ENCODE measurements at regions not wholly inside any gene's neighbourhood (a gene's known extent, or its start where the extent isn't known, plus 50 kb on each side); places are given as distances from the start of the nearest gene placed in this dataset.

DNA sequence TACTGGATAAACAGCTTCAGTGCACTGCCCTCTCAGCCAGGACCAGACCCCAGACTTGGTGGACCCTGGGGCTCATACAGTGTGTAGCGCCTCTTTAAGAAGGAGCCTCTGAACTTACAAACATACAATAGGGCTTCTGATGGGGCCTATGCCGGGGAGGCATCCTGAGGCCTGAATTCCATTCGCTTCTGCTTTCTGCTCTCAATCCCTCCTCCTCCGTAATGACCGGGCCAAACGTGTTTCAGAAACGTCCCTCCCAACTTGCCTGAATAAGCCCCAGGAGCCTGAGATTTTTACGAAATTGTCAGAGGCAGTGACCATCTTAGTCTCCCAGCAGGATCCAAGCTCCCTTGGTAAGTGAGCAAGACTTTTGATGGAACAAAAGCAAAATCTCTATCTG is 128.1 kb upstream of the BOD1 start:
- DNase-seq = no peak

DNA sequence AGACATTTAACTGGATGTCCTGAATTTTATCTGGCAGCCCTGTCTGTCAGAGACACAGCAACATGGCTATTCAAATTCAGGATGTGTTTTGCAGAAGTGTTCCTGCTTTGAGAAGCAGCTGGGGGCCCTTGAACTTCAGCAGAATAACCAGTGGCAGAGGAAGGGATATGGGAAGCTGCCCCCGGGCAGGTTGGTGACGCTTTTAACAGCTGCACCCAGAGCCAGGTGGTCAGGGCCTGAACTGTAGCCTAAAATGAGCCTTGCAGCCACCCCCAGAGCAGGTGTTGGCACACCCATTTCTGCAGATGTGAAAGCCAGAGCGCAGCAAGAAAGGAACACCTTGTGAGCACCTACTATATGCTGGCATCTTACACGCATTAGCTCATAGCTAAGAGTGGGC is 128.7 kb upstream of the BOD1 start:
- DNase-seq = no peak

DNA sequence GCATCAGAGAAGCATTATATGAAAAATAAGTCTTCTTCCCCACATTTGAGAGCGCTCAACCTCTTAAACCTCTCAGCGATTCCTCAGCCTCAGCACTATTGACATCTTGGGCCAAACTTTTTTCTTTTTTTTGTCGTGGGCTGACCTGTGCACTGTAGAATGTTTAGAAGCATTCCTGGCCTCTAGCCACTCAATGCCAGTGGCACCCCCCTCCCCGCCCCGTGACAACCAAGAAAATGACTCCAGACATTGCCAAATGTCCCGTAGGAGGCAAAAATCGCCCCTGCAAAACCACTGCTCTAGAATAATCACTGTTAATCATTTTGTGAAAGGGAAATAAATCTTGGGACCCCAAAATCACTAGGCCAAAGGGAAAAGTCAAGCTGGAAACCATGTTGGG is 129.1 kb upstream of the BOD1 start:
- DNase-seq = no peak

DNA sequence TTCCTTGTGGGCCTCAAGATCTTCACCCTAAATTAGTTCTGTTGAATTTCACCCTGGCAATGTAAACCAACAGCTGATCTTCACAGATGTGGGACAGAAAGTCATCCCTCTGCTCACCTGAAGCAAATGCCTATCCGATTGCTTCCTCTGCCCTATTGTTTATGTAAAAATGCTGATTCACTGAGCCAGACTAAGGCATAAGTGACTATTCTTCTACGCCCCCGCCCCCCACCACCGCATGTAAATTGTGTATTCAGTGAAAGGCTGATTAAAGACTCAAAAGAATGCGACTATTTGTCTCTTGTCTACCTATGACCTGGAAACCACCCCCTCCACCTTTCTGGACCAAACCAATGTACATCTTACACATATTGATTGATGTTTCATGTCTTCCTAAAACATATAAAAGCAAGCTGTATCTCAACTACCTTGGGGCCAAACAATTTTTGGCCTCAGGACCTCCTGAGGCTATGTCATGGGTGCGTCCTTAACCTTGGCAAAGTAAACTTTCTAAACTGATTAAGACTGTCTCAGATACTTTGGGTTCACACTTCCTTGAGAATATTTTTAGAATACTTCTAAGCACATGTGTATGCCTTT is 129.7 kb upstream of the BOD1 start:
- DNase-seq = no peak

DNA sequence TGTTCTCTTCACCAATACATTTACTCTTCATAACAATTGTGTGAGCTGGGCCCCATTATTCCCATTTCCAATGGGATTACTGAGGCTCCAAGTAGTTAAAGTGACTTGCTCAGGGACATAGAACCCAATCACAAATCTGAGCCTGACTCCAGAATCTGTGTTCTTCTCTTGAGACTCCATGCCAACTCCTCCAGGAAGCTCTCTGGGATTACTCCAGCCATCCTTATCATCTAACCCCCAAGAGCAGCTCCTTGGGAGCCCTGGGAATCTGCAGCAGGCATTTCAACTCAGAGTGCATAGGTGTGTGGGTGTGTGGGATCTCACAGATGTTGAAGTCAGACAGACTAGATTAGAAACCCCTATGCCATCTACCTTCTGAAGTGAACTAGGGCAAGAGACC is 131.4 kb upstream of the BOD1 start:
- DNase-seq = no peak

DNA sequence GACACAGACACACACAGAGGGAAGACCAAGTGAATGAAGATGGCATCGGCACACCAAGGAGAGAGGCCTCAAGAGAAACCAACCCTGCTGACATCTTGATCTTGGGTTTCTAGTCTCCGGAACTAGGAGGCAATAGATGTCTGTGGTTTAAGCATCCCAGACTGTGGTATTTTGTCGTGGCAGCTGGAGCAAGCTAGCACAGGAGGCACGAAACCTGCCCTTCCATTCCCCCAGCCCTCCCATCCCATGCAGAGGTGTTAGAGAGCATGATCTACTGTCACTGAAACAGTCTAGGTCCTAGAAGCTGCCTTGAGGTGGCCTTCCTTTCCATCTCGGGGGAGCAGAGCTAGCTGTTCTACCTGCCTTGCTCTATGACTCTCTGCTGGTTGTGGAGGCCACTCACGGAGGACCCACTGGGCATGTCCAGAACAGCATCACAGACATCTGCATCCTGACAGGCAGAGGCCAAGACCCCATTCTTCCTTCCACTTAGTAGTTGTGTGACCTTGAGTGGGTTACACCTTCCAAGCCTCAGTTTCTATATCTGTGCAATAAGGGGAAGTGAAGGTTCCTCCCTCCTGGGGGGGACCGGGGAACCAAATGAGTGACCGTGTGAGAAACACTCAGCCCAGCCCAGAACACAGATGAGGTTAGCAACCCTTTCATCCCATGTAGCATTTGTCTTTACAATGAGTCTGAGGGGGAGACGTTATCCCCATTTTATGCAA is 134.3 kb upstream of the BOD1 start:
- DNase-seq = no peak

DNA sequence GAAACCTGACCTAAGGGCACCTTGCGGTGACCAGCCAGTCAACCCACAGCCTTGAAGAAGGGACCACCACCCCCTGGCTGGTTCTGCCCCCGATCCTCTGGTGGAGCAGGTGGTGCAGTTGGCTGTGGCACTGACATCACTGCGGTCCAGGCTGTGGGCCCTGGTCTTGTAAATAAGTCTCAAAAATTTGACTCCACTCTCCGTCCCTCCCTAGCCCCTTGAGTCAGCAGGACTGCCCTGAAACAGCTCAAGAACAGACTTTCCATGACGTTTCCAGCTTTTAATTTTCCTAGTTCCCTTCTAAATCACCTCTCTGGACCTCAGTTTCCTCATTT is 134.8 kb upstream of the BOD1 start:
- DNase-seq = no peak

DNA sequence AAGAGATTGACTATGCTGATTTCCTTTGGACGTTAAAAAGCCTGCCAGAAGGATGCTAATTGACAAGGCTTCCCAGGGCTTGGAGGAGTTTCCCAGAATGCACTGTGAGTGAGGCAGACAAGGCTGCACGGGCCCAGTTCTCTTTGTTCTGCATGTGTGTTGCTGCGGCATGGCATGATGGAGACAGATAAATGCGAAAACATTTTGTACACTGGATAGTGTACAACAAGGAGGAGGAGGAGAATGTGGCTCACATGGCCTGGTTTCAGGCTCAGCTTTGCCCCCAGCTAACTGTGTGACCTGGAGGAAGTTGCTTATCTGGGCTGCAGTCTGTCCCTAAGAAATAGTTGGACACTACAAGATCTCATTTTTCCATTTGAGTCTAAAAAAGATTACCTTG is 135.5 kb upstream of the CPEB4 start:
- no peak for DNase-seq

DNA sequence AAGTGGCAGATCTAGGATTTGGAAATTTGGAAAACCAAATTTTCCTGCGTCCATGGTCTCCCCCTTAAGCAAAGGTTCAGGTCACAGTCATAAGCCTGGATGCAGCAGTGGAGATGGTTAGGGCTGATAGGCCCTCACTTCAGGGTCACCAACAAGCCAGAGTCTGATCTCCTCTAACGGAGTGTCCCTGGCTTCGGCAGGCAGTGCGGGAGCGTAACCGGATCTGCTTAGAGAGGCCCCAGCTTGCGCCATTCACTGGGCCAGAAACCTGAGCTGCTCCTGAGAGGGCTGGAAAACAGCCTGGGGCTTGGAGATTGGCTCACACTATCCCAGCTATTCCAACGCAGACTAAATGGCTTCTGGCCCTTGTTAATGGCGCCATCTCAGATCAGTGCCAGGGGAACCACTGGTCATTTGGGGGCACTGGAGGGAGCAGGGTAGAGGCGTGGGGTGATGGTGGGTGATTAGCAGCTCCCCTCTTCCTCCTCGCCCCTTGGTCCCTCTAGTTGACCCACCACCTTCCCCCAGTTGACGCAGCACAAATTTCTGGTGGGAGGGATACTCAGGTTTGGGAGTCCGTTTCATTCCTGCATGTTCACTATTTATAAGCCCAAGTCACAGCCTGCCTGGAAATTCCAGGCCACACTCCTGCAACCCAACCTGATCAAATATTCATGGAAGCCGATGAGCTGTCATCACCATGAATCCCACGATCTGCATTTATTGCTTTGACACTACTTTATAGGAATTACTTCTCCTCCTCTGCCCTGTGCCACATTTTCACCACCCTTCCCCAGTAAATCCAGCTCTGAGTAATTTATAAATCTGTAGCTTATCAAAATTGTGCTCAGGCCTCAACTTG is 134.6 kb upstream of the CPEB4 start:
- no peak for DNase-seq

DNA sequence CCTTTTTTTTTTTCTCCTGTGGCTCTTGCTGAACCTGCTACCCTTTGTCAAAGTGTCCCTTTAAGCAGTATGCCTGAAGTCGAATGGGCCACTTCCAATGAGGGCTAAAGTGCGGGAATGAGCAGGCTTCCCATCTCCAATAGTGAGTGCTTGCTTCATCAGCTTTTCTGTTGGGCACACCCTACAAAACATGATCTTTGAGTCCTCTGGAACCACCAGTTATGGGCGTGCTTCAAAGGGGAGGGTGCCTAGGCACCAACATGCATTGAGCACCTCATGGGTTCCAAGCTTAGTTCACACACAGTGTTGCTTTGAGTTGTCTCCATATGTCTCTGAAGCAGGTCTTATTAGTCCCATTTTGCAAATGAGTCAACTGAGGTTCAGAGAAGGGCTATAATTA is 132.8 kb upstream of the CPEB4 start:
- no peak for DNase-seq

DNA sequence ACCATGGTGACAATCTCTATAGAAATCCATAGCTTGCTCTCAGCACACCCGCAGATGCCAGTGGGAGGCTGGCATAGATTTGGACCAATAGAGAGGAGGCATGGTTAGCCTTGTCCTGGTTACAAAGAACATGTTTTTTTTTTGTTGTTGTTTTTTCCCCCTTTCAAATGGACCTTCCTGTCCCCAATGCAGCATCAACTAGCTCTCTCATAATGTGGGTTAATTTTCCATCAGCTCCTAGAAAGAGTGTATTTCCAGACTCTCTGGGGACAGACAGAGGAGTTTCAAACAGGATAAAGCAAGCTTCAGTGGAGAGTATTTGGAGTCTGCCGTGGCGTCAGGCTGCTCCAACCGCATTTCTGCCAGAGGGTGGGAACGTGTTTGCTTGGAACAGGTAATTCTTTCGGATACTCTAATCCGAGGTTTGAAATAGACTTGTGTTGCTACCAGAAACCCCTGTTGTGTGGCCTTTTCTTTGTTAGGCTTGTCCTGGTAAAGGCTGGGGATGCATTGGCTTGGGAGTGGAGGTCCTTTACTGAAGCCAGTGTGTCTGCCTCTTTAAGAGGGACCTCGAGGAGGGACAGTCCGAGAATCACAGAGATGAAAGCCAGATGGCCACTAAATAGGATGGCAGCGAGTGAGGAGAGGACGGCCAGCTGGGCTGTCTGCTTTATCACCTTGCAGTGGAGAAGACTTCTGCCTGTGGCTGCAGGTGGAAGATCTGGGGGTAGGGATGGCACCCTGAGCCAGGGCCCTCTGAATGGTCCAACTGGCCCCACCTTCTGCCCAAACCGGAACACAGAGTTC is 130.5 kb upstream of the CPEB4 start:
- no peak for DNase-seq

DNA sequence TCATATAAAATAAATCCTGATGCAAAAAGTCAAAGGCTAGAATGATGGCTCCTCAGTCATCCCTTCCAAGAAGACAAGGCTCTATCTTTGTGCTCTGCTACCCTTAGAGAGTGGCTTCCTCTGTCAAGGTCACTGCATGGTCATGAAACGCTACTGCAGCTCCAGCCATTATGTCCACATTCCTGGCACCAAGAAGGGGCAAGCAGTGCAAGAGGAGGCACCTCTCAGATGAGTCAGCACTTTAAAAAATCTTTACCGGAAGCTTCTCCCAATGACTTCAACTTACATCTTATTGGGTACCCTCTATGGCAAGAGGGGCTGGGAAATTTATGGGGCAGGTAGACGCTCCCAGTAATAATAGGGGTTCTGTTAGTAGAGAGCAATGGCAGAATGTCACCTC is 129.5 kb upstream of the CPEB4 start:
- DNase-seq = no peak

DNA sequence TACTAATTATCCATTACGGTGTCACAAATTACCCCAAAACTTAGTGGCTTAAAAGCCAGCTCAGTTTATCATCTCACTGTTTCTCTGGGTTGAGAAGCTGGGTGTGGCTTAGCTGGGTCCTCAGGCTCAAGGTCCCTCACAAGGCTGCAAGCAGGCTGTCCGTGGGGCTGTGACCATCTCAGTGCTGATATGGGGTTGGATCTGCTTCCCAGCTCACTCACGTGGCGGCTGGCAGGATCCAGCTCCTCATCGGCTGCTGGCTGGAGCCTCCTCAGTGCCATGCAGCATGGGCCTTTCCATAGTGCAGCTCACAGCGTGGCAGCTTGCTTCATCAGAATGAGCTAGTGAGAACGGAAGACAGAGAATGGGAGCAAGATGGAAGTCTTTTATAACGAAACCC is 128.5 kb upstream of the CPEB4 start:
- no peak for DNase-seq

DNA sequence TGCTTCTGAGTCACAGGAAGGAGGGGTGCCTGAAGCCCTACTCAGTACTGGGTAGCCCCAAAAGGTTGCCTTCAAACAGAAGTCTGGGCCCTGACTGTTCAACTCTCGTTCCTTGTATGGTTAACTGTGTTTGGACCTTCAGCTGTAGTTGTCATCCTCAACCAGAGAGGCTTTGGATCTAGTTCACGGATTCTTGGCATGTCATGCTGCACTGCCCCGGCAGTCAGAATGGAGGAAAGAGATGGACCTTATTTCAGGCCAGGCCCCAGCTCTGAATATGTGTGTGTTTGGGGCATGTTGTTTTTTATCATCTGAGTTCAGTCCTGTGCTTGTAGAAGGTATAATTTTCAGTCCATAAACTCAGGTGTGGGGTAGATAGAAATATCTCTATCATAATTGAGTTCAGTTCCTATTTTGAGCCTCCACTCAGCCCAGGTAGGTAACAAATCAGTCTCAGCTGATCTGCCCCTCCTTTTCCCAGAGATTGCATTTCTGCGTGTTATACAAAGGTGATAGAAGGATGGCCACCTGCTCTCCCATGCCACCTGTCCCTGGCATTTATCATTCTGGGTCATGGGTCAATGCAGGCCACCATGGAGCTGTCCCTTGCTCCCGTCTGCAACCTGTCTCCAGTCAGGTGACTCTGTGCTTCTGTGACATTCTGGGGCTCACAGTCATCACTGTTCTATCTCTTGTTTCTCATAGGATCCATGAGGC is 127.5 kb upstream of the CPEB4 start:
- DNase-seq = no peak

DNA sequence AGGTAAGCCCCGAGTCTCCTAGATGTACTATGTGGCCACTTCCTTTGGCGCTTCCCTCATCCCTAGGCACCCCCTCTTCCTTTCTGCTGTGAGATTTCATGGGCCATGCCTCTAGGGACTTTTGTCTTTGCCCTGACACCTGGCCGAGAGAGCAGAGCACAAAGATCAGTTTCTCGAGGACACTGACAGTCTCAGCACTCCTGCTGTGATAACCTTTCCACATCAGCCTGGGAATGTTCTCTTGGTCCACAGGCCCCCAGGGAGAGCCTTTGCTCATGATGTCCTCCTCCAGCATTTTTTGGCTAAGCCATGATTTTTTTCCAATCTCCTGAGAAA is 127.0 kb upstream of the CPEB4 start:
- no peak for DNase-seq

DNA sequence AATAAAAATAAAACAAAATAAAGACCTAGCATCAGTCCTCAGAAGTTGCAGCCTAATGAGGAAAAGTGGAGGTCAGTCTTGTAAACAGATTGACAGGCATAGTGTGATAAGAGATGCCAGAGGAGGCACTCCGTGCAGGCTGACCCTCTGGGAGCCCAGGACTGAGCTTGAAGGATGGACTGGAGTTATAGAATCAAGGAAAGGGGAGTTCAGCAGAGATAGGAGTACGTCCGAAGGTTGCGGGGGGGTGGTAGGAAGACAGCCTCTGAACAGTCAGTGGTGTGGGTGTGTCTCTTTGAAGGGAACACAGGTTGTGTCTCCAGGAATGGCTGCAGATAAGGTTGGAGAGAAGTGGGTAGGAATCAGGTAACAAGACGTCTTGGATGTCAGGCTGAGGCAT is 126.1 kb upstream of the CPEB4 start:
- no peak for DNase-seq

DNA sequence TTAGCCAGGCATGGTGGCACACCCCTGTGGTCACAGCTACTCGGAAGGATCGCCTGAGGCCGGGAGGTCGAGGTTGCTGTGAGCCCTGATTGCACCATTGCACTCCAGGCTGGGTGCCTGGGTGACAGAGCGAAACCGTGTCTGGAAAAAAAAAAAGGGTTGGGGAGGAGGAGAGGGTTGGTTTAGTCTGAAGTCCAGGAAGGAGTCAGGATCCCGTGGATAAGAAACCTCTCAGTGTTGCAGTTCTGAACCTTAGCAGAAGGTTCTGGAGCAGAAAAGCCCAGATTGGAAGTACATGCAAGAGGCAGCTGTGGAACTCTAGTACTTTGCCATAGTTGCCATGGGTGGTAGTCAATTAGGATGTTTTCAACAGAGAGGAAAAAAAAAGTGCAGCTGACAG is 125.2 kb upstream of the CPEB4 start:
- no peak for DNase-seq

DNA sequence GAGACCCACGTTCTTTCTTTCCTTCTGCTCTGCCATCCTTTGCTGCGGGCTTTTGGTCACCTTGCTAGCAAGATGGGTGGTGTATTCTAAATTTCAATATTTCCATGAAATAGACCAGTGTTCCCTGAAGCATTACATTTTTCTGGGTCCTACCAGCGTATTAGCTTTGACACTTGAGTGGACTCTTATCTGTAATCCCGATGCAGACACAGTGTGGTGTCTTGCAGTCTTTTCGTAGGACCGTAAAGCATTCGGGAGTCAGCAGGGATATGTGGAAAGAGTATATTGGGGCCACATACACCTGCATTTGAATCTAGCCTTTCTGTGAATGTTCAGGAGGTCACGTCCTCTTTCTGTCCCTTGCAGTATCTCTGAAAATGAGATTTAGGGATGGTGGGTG is 124.7 kb upstream of the CPEB4 start:
- no peak for DNase-seq

DNA sequence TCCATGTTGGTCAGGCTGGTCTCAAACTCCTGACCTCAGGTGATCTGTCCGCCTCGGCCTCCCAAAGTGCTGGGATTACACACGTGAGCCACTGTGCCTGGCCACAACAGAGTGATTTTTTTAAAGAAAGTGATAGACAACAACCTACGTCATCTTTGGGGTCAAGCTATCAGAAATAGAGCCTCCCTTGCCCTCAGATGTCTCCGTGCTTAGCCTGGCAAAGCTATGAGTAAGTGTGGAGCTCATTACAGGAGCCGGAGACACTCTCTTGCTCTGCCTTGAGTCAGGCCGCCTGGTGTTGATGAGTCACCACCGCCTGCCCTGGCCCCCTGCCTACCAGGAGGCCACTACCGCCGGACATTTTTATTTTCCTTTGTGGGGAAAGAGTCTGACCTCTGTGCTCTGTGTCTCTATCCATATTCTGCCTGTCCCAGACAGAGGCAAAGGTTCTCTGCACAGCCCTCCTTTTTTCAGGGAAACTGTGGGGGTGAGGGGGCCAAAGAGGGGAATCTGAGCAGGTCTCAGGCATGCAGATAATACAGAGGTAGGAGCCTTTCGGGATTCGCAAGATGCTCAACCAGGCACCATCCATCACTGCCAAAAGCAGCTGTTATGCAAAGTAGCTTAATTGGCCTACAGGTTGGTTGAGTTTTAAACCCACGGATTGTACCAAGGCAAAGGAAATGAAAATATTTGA is 123.7 kb upstream of the CPEB4 start:
- DNase-seq = peak; percentile 96

DNA sequence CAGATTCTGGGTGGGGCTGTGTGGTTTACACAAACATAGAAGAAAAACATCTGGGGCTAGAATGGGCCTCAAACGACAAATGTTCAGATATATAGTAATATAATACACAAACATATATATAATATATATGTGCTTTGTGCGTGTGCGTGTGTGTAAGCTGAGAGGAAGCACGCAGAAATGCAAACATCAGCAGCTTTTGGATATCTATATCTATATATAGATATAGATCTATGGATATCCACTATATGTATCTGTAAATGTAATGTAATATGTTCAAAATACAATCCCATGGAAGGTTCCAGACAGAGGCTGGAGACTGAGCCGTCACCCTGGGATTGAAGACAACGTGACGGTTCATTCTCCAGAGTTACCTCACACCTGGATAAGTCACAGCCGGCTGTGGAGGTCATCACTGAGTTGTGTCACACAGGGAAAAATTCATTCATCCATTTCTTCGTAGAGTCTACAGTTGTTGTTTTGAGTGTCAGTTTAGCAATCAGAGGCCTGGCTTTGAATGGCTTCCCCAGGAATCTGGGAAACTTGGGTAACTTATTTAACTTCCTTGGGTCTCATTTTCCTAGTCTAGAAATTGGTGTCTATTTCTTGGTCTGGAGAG is 123.0 kb upstream of the CPEB4 start:
- DNase-seq = peak; percentile 10

DNA sequence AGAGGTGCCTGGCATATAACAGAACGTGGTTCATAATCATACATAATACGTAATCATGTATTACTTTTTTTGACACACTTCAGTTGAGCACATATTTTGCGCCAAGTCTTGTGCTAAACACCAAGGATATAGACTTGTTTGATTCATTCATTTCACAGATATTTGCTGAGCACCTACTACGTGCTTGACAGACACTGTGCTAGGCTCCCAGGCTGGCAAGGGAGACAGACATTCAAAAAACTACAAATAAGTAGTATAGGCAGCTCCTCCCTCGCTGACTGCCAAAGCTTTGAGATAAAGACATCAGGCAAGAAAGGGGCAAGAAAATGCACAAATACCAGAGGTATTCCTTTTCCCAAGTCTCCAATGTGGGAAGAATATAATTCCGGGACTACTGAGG is 122.5 kb upstream of the CPEB4 start:
- DNase-seq = peak; percentile 5

Measured in dermis blood vessel endothelial cell (primary cell).